Suppressor macrophage treated with lipopolysaccharide for 4 hours (primary cell): ENCODE measurements at regions not wholly inside any gene's neighbourhood (a gene's known extent, or its start where the extent isn't known, plus 50 kb on each side); places are given as distances from the start of the nearest gene placed in this dataset.

Experiments used
- DNase-seq: peaks from one replicate; pipeline ENCODE4 v3.0.0-alpha.2; 2020

- DNase-seq: no peak
These were observed 2377.0 kb upstream of the WWC1 start for GRCh38 chr5:165914456-165914855.

- no peak for DNase-seq
These were observed 2372.2 kb upstream of the WWC1 start for GRCh38 chr5:165919196-165919595.

- DNase-seq: no peak
These were observed 2370.8 kb upstream of the WWC1 start for GRCh38 chr5:165920655-165921054.

DNA sequence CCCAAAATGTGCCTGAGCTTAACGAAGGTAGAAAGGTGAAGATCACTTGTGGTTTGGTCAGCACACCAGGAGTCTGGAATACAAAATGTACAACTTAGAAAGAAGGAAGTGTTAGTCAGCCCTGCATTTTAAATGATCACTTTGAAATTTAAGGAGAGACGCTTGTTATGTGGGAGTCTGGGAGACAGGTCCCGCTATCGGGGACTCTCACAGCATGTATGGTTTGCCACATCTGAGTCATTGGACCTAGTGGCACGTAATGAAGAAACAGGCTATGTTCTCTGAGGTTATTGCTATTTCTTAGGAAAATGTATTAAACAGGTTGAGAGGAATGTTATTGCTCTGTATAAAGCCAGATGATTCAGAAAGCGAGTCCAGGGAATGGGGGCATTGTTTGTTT is 2362.5 kb upstream of the WWC1 start:
- DNase-seq: no peak

DNA sequence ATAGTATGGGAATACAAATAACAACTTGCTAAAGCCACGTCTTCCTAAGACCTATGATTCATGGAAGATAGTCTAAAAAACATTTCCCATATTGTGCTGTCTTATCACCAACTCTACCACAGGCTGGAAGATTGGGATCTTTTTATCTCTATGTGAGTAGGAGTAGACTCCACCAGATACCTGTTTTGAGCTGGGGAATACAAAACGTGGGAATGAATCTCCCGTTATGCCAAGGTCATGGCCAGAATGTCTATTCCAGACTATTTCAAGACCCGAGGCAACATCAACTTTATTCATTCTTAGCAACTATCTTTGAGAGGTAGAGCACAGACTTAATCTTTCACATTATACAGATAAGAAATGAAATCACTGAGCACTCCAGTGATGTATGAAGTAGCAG is 2350.9 kb upstream of the WWC1 start:
- no peak for DNase-seq

DNA sequence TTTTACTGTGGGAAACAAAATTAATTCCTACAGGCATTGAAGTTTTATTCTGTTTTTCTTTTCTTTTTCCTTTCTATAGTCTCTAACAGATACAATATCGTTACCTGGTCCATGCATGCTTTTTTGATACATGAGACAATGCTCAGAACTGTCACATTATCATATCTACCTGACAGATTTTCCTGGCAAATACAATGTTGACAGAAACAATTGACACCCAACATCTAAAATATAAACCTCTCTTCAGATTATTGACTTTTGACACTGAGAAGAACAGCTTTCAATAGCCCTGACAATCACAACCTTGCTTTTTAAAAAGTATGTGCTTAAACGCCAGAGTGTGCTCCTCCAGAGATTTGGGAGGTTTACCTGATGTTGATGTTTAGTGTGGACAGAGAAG is 2334.6 kb upstream of the WWC1 start:
- no peak for DNase-seq

DNA sequence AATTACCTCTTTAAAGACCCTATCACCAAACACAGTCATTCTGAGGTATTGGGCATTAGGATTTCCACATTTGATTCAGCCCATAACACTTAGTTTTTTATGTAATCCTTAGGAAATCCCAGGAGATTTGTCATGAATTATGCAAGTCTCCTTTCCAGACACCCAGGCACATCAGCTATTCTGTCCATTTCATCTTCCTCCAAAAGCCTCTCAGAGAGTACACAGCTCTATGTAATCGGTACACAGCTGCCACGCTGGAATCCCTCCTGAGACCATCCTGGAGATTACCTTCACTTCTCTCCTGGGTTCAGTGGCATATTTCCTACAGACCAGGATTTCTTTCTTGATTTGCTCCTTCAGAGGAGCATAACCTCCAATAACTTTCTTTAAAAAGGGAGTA is 2309.8 kb upstream of the WWC1 start:
- DNase-seq: no peak

GRCh38 chr5:165996201-165996875 is 2295.1 kb upstream of the WWC1 start:
- no peak for DNase-seq

GRCh38 chr5:165999693-166000320 is 2291.6 kb upstream of the WWC1 start:
- DNase-seq: no peak

DNA sequence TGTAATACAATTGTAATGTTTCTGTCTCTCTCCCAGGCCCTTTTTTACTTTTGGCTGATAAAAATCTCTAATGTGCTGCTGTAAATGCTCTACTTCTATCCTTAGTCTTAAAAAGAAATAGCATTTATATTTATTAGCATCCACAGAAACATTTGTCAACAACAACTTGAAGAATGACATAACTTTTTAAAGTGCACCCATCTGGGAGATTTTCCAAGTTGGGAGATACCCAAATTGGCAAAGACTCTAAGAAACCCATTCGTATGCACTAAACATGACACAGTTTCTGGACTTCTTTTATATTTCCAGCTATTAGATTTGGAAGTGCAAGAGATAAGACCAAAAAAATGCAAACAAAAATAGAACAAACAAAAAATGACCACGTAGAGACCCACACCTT is 2287.4 kb upstream of the WWC1 start:
- DNase-seq: no peak

DNA sequence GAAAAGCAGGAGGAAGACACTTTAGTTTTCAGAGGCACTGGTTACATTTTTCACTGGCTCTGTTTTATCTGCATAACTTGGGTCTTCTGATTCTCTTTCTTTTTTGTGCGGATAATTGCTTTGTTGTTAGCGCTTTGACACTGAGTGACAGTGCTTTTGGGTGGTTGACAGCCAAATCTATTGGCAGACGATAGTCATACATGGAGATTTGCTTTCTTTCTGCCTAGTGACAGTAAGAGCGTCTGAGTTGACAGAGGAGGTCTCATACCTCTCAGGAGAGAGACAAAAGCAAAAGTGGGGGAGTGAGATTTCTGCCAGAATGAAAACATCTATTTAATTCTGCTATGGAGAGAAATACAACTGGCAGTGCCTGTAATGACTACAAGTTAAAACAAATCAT is 2278.0 kb upstream of the WWC1 start:
- DNase-seq: no peak

GRCh38 chr5:166014256-166014655 is 2277.2 kb upstream of the WWC1 start:
- no peak for DNase-seq

GRCh38 chr5:166018716-166019115 is 2272.7 kb upstream of the WWC1 start:
- no peak for DNase-seq

GRCh38 chr5:166022065-166022464 is 2269.4 kb upstream of the WWC1 start:
- DNase-seq: no peak

DNA sequence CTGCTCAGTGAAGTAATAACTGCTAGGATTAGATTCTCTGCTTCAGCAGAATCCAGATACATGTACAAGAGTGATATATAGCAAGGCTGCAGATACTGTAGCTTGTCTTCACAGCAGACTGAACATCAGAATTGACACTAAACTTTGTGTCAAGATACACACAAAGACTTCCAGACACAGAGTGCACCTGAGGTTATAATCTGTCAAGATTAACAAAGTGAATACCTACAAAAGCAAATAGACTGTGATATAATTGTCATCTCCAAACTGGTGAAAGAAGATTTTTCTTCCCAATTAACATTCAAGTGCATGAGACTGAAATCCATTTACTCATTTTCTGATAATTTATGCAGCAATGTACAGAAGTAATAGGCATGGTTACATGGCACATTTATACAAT is 2266.5 kb upstream of the WWC1 start:
- no peak for DNase-seq

GRCh38 chr5:166027582-166027981 is 2263.9 kb upstream of the WWC1 start:
- DNase-seq: no peak

GRCh38 chr5:166031926-166032325 is 2259.5 kb upstream of the WWC1 start:
- DNase-seq: no peak

- no peak for DNase-seq
These were observed 2258.8 kb upstream of the WWC1 start for GRCh38 chr5:166032601-166033000.

DNA sequence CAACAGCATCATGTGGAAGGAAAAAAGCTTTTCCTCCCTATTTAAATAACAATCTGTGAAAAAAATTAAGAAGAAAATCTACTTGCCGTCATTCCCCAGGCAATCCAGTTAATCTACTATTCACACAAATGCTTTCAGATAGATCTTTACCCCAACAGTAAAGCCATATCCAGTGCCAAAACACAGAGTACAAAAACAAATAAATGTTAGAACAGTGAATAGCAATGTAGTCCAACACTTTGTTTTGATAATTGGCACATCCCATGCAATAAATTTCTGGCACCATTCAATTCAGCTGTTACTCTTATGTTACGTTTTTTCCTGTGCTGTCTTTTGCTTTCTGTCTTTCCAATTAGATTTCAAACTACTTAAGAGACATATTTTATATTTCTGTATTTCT is 2245.5 kb upstream of the WWC1 start:
- no peak for DNase-seq

DNA sequence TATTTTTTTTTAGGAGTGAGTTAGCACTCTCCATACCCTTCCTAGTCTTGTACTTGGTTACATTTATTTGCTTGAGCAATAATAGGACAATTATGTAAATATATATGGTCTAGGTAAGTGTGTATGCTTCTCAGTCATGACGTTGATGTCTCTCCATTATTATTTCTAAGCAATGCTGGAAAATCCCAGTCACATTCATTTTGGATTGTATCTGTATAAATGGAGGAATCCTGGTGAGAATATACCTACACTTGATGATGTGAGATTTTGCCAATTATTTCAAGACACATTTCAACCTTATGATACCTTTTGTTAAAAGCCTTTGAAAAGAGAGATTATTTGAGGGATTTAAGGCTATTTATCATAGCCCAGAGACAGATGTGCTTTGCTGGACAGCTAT is 2244.5 kb upstream of the WWC1 start:
- no peak for DNase-seq

- DNase-seq: no peak
These were observed 2240.9 kb upstream of the WWC1 start for GRCh38 chr5:166050531-166050930.

- no peak for DNase-seq
These were observed 2232.8 kb upstream of the WWC1 start for GRCh38 chr5:166058660-166059059.

GRCh38 chr5:166062094-166062493 is 2229.4 kb upstream of the WWC1 start:
- no peak for DNase-seq

DNA sequence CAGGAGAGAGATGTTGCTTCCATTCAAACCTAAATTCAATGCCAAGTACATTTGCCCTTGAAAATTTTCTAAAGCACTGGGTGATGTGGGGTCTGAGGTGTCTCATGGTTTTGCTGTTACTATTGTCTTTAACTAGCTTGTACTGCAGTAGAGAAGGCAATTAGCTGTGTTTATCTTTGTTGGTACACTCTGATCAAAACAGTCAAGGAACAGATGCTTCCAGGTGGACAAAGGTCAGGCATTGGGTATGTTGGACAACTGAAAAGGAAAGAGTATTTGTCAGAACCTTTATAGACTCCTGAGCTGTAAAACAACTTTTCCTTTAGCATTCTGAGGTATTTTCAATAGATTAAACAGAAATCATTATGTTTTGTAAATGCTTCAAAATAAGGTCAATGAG is 2228.7 kb upstream of the WWC1 start:
- DNase-seq: no peak

DNA sequence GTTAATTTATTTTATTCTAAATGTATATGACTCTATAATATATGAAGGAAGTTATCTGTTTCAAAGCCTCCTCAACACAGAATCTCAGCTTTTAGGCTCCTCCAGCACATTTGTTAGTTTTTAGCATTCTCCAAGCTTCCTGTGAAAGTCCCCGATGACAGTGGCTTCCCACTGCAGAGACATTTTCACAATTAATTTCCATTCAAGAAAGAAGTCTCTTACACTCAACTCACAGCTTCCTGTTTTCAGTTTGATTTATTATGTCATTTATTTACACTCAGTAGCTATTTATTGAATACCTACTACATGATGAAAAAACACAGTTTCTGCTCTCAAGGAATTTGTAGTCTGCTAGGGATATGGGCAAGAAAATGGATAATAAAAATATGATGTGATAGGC is 2228.2 kb upstream of the WWC1 start:
- no peak for DNase-seq
